ENCODE measurements at regions not wholly inside any gene's neighbourhood (a gene's known extent, or its start where the extent isn't known, plus 50 kb on each side); places are given as distances from the start of the nearest gene placed in this dataset.

- TF ChIP-seq, protein P1, sequence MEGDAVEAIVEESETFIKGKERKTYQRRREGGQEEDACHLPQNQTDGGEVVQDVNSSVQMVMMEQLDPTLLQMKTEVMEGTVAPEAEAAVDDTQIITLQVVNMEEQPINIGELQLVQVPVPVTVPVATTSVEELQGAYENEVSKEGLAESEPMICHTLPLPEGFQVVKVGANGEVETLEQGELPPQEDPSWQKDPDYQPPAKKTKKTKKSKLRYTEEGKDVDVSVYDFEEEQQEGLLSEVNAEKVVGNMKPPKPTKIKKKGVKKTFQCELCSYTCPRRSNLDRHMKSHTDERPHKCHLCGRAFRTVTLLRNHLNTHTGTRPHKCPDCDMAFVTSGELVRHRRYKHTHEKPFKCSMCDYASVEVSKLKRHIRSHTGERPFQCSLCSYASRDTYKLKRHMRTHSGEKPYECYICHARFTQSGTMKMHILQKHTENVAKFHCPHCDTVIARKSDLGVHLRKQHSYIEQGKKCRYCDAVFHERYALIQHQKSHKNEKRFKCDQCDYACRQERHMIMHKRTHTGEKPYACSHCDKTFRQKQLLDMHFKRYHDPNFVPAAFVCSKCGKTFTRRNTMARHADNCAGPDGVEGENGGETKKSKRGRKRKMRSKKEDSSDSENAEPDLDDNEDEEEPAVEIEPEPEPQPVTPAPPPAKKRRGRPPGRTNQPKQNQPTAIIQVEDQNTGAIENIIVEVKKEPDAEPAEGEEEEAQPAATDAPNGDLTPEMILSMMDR (IDR thresholded peaks at IDR 0.05; ENCODE audit: low read length), result no peak
- TF ChIP-seq EZH2 (optimal IDR thresholded peaks at IDR 0.05; ENCODE audit: low read depth, low read length) (no peak), EZH2phosphoT487 (IDR thresholded peaks at IDR 0.05; ENCODE audit: low read length) (no peak)
Measured at GRCh38 chr3:36063992-36064391, 316.3 kb upstream of the STAC start.
